NCI-H2081 (cell line): ENCODE measurements at regions not wholly inside any gene's neighbourhood (a gene's known extent, or its start where the extent isn't known, plus 50 kb on each side); places are given as distances from the start of the nearest gene placed in this dataset.

ENCODE experiments used
- DNase-seq, 2 experiments: peaks; one replicate each; lab custom pipeline; 2025; lab: John Stamatoyannopoulos, UW

DNA sequence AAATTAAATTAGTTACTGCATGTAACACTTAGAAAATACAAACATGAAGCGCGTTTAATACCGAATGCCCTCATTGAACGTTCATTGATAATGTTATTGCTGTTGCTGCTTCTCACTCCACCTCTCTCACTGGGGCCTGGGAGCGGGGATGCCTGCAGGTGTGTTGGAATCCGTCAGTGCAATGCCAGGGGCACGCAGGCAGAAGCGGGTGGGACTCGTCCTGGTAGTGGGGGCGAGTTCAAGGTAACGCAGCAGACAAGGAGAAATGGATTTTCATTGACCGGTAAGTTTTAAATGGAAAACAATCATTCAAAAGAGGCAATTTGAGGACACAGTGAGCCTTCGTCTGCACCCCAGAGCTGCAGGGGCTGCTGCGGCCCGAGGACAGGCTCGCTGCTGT is 71.2 kb upstream of the AFDN start:
- no peak for DNase-seq

GRCh38 chr6:167756597-167756996 is 70.1 kb upstream of the AFDN start:
- DNase-seq, result no peak

- no peak for DNase-seq
Measured at GRCh38 chr6:167757249-167757648, 69.5 kb upstream of the AFDN start.

DNA sequence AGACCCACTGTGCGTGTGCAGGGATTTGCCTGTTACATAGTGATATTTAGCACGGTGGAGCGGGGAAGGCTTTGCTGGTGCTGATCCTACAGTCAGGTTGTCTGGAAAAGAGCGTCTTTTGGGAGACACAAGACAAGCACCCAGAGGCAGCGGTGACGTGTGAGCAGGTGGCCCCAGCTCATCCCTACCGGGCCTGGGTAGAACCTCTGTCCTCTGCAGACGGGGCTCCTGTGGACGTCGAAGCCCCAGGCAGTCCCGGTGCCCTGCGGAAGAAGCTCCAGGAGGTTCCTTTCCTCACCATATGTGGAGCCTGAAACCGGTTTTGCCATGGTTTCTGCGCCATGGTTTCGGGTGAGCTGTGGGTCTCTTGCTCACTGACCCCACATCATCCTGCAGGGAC is 68.9 kb upstream of the AFDN start:
- DNase-seq, result no peak

DNA sequence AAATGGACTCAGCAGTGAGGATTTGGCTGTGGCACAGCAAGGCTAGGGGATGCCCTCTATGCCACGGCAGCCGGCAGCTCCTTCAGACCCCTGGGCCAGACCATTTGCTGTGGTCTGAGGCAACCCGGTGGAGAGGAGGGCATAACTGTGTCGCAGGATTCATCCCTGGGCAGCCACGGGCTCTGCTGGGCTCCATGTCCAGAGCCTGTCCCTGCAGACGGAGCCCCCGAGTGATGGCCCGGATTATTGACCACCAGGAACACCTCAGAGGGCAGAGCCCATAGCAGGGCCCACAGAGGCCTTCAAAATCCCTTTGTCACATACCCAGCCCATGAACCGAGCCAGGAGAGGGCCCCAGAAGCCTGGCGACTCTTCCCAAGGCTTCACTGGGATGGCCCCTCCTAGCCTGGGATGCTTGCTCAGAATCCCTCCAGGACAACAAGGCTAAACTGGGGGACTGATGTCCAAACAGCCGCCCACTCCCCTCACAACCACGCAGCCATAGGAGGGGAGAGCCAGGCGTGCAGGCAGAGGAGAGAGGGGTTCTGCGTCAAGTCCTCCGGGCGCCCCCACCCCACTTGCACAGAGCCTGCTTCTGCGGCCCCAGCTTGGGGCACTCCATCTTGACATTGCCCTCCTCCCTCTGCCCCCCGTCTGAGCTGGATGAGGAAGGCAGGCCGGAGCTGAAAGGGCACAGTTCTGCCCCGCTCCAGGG is 68.2 kb upstream of the AFDN start:
- DNase-seq, result no peak

GRCh38 chr6:167759206-167759605 is 67.5 kb upstream of the AFDN start:
- no peak for DNase-seq

DNA sequence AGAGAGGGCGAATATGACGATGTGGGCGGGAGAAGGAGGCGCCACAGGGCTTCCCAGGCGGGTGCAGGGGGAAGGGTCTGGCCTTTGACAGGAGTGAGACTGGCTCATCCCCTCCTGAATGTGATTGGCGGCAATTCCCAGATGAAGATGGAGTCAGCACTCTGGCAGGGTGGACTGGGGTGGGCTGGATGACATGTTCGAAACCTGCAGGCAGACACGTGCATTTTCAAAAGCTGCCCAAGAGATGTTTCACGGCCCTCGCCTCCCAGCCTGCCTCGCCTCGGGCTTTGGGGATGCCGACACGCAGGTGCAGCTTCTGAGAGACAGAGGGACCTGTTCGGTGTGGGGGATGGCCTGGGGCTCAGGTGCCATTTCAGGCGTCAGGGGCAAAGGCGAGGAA is 66.8 kb upstream of the AFDN start:
- DNase-seq, result no peak

DNA sequence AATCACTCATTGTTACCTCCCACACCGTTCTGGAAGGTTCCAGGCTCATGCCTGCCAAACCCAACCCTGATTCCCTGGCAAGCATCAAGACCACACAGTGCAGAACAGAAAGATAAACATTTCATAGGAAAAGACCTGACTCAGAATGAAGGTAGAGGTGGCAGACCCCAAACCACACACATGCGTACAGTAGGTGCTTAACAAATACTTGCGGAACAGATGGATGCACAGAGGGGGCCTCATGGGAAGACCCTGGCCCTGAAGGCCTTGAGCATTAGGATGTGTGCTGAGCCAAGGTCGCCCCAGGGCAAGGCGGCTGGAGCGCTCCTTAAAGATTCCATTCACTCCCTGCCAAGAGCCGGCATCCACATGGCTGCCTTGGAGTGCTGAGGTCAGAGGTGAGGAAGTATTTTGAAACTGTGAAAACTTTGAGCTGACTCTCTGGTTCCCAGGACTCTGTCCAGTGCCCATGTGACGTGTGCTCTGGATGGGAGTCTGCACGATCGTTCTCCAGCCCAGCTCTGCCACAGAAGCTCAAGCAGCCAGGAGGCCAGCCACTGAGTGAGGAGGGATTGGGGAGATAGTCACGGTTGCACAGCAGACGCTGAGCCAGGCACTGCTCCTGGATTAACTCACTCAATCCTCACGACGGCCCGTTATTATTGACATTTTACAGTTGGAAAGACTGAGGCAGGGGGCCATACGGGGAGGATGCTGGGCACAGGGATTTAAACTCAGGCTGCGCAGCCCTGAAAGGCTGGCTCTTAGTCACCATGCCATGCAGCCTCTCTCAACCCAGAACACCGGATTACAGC is 65.5 kb upstream of the AFDN start:
- no peak for DNase-seq

- DNase-seq, result peak; percentile 8 to 65
Measured at GRCh38 chr6:167761794-167762258, 64.9 kb upstream of the AFDN start.

DNA sequence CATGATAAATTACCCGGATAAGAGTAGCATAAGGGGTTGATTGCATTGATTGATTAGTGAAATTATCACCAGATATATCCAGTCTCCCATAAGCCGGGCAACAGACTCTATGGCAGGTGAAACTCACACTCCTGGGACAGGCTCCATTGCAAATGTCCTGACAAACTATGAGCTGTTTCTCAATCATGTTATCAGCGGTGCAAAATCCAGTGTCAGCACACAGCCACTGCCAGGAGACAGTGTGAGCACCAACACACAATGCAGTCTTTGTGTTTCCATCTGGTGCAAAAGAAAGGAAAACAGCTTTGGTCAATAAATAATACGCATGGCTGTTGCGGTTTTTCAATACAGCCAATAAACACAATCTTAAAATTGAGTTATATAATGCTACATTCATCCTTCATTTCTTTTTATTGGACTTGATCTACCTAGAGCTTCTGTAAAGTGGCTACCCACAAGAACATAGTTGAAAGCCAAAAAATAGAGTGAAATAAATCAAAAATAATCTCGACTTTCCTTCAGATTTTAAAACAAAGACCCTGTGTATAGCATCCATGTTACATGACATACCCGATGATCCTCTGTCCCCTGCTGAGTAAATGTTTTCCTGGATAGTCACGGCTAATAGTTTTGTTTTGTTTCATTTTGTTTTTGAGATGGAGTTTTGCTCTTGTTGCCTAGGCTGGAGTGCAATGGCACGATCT is 64.3 kb upstream of the AFDN start:
- DNase-seq, result no peak

- no peak for DNase-seq
Measured at GRCh38 chr6:167763056-167763944, 63.4 kb upstream of the AFDN start.

- DNase-seq, result no peak
Measured at GRCh38 chr6:167764215-167764614, 62.5 kb upstream of the AFDN start.

DNA sequence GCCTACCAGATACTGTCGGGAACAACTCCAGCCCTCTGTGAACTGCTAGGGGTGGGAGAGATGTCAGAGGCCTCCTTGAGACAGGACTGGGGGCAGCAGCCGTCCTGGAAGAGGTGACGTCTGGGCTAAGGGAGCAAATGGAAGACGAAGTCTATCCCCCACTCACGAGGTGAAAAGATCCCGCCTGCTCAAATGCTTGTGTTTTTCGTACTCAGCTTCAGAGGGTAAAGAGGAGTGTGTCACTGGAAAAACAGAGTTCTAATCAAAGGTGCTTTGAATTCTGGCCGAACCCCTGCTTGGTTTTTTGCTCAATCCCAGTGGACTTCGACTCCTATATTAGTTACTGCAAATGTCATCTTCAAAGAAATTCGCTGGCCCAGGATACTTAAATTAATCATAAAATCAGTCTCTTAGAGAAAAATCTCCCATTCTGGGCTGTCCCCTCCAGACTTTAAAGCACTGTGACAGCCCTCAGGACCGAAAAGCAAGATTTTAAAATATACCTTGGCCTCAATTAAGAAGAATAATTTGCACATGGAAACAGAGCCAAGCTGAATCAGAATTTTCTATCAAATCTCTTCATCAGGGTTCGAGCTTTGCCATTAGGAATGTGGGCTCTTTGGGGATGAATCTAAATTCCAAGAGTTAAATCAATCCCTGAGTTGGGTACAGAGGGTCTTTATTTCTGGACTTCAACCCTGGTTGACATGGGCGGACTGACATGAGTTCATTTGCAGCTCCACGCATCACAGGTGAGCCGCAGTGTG is 61.8 kb upstream of the AFDN start:
- DNase-seq, result no peak

DNA sequence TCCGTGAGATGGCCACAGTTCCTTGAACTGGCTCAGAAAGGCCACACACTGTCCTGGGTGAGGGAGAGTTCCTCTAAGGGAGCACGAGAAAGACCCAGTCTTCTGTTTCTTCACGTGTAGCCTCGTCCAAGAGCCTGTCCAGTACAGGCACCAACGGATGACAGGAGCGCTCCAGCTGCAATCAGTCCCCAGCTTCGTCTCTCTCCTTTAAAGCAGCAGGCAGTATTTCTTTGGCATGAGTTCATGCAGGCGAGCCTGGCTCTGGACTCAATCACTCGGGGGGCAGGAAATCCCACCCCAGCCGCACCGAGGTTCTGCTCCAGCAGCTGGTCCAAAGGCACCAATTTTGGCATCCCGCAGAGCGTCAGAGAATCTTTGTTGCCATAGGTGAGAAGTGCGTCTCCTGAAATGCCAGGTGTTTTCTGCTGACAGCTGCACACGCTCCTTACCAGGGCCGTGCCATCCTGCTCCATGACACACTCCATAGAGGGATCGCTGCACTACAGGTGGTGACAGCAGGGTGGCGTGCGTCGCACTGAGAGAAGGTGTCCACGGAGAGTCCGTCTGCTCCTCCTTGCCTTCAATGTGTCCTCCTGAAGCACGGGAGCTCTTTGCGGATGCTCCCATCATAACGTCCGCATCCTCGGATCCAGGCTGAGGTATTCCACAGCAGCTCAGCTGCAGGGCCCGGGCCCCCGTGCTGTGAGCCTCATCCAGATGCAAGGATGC is 59.6 kb upstream of the AFDN start:
- DNase-seq, result no peak

DNA sequence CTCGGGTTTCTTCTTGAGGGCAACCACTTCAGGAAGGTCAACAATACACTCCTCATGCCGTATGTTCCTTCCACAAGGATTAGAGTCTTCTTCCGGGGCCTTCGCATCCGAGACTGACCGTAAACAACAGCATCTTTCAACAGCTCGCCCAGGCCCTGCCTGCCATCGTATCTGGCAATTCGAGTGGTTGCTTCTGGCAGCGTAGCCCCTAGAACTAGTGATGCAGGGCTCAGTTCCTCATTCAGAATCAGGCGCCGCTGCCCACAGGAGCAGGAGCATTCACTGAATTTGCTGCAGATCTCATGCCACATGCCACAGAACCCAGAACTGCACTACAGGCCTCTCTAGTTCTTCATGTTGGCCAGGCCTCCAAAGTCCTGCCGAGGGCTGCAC is 59.0 kb upstream of the AFDN start:
- no peak for DNase-seq

GRCh38 chr6:167768471-167769215 is 58.1 kb upstream of the AFDN start:
- DNase-seq, result no peak

DNA sequence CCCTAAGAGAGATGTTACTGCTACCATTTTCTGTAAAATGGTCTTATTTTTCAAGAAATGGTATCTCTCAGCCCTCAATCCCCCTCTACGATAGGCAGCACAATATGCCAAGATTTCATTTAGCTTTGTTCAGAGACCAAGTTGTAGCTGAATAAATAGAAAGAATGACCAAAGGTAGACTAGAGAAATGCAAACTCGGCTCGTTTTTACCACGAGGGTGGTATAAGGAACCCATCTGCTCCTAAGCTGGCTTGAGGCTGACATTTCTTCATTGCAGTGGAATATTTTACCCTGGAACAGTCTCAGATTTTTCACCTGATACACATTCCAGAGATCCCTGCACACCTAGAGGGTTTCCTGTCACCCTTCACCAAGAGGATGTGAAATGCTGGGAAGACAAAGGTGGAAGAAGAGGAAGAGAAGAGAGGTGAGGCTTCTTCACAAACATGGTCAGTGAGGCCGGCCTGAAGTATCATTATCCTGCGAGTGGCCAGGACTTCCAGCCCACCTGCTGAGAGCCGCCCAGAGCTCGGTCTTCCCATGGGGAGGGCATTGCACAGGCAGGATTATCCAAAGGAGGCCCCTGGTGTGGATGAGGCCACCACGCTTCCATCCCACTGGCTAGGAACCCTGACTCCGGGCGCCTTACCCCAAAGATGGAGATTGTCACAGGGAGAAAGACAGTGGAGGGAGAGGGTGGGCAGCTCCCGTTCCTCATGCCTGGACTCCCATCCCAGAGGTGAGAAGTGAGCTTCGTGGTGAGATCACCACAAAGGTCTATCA is 57.1 kb upstream of the AFDN start:
- DNase-seq, result no peak

- no peak for DNase-seq
Measured at GRCh38 chr6:167770291-167770955, 56.3 kb upstream of the AFDN start.
